HG03460 (cell line): ENCODE measurements at regions not wholly inside any gene's neighbourhood (a gene's known extent, or its start where the extent isn't known, plus 50 kb on each side); places are given as distances from the start of the nearest gene placed in this dataset.

ENCODE experiments used
- ATAC-seq: cut with Tn5 transposase; IDR thresholded peaks from one replicate; pipeline ENCODE4 v1.9.1; 2021; ENCODE audit not compliant: unreplicated experiment

GRCh38 chr10:78857193-78857592 lies 211.6 kb upstream of the ZMIZ1 start:
- no peak for ATAC-seq

- no peak for ATAC-seq
Measured at GRCh38 chr10:78859266-78859665, 209.5 kb upstream of the ZMIZ1 start.

DNA sequence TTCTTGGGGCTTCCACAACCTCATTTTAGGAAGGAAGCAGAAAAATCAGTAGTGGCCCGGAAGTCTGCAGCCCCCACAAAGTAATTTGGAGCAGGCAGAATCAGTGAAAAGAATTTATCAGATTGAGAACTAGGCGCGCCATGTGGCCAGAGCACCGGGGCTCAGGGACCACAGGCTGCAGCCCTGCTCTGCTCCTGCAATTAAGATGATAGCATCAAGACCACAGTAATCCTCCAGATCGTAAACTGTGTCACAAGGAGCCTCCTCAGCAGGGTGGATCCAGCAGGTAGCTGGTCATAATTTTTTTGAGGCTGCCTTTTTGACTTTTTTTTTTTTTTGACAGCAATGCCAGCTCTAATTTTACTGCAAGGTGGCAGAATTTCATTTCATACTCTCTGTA lies 209.0 kb upstream of the ZMIZ1 start:
- no peak for ATAC-seq

GRCh38 chr10:78860260-78860914 lies 208.4 kb upstream of the ZMIZ1 start:
- no peak for ATAC-seq

DNA sequence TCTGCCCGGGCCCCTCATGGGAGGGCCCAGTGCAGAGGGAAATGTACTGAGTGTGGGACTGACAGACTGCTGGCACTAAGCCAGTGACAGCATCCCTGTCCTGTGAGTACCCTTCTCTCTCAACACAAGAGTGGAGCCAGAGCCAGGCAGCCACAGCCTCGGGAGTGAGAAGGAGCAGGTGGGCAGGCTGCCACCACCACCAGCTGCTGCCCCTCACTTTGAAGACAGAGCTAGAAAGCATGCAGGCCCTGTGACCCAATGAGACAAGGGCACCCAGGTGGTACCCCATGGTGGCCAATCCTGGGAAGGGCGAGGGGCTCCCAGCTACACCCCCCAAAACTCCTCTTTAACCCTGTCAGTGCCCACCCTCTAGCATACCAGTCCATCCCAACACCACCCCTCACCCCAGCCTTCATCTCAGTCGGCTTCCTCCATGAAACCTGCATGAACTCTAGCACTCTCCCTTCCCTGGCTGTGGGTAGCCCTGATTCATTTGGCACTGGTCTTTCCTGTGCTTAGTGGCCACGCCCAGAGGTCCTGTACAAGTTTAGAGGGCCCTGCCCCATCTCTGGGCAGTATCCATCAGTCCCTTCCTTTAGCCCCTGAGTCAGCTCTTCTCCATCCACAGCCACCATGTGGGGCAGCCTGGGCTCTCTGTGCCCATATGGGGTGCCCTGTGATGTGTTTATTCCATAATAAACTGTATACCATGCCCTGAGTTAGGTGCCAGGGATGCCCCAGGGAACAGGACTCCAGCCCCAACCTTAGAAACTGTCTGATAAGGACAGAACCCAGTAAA lies 207.0 kb upstream of the ZMIZ1 start:
- ATAC-seq: no peak

DNA sequence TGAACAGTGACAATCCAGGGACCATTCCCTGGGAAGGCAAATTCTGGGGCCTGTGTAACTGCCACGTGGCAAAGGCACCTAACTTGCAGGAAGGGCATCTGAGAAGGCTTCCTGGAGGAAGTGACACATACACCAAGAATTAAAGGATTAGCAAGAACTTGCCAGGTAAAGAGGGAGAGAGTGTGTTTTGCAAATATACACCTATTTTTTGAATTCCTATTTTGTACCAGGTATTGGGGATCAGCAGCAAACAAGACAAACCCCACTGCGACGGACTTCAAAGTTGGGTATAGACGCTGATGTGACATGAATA lies 206.5 kb upstream of the ZMIZ1 start:
- no peak for ATAC-seq

DNA sequence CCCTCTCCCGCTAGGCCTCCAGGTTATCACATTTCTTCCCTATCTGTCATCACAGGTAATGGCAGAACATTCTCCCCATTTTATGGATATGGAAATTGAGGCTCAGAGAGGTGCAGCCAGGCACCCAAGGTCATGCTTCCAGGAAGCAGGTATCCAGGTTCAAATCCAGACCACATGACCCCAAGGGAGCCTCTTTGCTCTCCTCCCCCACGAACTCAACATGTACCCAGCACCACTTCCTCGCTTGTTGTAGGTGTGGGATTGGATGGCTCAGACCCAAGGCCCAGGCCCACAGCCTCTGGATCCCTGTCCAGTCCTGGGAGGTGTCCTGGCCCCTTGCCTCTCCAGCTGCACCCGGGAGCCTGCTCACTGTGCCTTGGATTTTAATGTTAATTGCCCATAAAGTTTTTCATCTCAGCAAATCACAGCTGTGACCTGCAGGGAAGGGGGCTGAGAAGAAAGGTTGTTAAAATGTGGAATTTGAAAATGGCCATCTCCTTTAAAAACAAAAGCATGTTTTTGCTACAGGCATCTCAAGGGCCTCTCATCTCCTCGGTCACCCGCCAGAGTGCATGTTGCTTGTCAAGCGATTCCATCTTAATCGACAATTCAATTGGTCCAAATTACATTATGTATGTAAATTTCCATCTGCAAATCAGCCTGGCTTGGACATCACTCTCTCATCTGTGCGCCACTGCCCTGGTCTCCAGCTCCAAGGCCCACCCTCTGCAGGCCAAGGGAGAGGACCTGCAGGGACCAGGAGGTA lies 205.4 kb upstream of the ZMIZ1 start:
- no peak for ATAC-seq

- ATAC-seq: no peak
Measured at GRCh38 chr10:78863906-78864239, 204.9 kb upstream of the ZMIZ1 start.

GRCh38 chr10:78864761-78865537 lies 203.8 kb upstream of the ZMIZ1 start:
- ATAC-seq: no peak

DNA sequence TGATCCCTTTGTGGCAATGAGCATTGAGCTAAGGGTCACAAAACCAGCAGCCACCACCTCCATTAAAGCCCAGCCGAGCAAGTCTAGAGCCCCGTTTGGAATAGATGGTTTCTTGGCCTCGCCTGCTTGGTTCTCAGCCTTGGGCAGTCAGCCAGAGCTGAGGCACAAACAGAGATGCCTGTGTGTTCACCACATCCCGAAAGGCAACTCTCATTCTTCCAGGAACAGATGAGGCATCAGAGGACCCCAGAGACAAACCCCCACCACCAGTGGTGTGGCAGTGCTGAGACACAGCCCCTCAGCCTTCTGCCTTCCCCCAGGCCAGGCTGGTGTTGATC lies 203.3 kb upstream of the ZMIZ1 start:
- ATAC-seq: no peak

DNA sequence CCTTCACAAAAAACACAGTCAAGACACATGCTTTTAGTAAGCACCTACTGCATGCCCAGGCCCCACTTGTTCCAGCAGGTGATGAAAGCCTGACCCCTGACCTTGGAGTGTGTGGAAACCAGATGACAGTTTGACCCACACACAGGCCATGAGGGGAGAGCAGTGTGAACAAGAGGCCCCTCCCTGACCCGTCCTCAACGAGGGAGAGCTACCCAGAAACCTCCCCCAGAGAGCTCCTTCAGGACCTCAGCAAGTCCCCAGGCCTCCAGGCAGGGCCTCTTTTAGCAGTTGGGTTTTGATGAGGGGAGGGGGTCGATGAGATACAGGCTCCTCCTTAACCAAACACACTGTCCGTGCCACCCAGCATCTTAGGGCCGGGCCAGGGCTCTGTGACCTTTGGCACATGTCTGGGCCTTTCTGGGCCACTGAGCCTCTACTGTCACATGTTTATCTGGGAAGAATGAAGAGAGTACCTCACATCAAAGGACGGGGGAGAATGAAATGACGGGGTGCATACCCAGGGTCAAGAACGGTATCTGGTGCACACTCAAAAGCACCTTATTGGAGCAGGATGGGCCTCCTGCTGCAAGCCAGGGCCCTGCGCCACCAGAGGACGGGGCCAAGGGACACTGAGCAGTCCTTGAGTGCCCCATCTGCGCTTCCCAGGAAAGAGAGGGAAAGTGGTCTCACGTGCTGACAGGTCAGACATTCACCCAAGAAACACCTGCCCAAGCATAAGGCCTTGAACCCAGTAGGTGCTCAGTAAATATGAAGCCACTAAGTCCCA lies 202.6 kb upstream of the ZMIZ1 start:
- no peak for ATAC-seq

GRCh38 chr10:78866731-78867554 lies 201.8 kb upstream of the ZMIZ1 start:
- ATAC-seq: no peak

GRCh38 chr10:78867555-78867939 lies 201.2 kb upstream of the ZMIZ1 start:
- no peak for ATAC-seq

DNA sequence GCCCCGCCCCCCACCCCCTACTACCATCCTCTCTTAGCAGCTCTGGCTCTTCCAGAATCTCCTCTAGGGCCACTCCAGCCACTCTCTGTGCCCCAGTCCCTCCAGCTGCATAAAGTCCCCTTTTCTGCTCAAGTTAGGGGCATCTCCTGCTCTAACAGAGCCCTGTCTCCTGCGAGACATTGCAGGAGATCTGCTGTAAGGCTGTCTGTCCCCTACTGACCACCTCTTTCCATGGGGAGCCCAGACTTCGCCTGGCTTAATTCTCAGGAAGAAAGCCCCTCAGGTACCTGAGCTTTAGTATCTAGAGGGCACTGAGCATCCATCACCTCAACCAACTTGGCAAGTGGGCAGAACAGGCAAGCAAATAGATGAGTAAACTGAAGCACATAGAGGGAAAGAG lies 200.7 kb upstream of the ZMIZ1 start:
- ATAC-seq: no peak

DNA sequence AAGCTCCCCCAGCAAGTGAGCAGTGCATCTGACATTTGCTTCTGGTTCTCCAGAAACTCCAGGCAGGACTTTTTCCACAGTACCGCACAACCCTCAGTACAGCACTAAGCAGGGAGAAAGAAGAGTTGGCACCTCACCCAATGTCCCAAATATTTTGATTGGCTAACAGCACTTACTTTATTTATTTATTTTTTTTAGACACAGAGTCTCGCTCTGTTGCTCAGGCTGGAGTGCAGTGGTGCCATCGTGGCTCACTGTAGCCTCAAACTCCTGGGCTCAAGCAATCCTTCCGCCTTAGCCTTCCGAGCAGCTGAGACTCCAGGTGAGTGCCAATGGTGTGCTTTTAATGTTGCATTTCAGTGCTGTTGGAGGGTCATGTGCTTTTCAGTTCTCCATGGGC lies 200.3 kb upstream of the ZMIZ1 start:
- no peak for ATAC-seq

DNA sequence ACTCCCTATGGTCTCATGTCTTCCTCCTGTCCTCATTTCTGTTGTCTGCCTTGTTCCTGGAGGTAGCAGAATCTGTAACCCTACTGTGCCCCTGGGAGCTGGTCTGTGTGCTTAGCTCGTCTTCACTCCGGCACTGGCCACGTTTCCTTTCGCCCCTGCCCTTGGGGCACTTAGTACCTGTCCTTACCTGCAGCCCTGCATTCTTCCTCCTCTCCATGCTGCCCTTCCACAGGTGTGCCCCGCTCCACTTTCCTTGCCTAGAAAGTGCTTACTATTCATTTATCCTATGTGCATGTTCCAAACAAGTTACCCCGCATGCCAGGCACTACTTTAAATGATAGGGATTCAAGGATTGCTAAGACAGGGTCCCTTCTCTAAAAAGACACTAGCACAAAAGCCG lies 199.9 kb upstream of the ZMIZ1 start:
- no peak for ATAC-seq

- no peak for ATAC-seq
Measured at GRCh38 chr10:78869508-78870454, 199.0 kb upstream of the ZMIZ1 start.

GRCh38 chr10:78870458-78870857 lies 198.3 kb upstream of the ZMIZ1 start:
- ATAC-seq: no peak

GRCh38 chr10:78871796-78872195 lies 197.0 kb upstream of the ZMIZ1 start:
- no peak for ATAC-seq
